HG03175 (cell line): ENCODE measurements at regions not wholly inside any gene's neighbourhood (a gene's known extent, or its start where the extent isn't known, plus 50 kb on each side); places are given as distances from the start of the nearest gene placed in this dataset.
"Not testable (repeated sequence)": the region's sequence is repeated elsewhere in the genome, so short reads cannot be mapped to it uniquely, and the experiment has no call there.

Experiments
- ATAC-seq: cut with Tn5 transposase; IDR thresholded peaks from one replicate; pipeline ENCODE4 v1.9.1; 2021; ENCODE audit warnings: mild to moderate bottlenecking, moderate library complexity; ENCODE audit not compliant: unreplicated experiment

GRCh38 chr3:181354140-181354539 lies 357.6 kb upstream of the SOX2 start:
- ATAC-seq = no peak

DNA sequence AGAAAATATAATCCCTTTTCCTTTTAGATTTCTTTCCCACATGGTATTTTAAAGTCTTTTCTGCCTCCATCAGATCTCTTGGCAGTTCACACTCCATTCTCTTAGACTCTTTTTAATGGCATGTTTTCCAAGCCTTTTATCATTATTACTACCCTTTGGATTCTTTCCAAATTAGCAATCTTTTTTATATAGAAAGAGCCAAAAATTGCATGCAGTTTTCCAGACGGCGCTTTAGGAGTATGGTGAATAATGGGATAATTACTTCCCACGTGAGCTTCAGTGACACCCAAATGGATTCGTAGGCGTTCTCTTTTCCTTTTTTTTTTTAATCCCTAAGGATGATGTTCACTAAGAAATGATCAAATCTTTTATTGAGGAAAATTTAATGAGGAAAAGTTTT lies 354.8 kb upstream of the DNAJC19 start:
- ATAC-seq = no peak

DNA sequence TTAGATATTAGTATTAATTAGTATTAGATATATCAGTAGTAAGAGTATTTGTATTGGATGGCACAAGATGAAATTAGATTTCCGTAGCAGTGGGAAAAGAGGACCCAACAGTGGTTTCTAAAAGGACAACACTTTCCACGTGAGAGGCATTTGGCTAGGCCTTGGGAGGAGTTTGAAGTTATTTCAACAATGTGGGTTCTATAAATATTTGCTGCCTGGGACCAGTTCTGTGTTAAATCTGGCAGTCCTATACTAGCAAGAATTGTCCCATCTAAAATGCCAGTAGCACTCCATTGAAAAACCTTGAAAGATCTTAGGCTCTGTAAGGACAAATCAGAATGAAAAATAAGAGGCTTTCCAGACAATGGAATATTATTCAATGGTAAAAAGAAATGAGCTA lies 347.1 kb upstream of the DNAJC19 start:
- ATAC-seq = no peak

GRCh38 chr3:181333394-181333793 lies 343.9 kb upstream of the DNAJC19 start:
- no peak for ATAC-seq

DNA sequence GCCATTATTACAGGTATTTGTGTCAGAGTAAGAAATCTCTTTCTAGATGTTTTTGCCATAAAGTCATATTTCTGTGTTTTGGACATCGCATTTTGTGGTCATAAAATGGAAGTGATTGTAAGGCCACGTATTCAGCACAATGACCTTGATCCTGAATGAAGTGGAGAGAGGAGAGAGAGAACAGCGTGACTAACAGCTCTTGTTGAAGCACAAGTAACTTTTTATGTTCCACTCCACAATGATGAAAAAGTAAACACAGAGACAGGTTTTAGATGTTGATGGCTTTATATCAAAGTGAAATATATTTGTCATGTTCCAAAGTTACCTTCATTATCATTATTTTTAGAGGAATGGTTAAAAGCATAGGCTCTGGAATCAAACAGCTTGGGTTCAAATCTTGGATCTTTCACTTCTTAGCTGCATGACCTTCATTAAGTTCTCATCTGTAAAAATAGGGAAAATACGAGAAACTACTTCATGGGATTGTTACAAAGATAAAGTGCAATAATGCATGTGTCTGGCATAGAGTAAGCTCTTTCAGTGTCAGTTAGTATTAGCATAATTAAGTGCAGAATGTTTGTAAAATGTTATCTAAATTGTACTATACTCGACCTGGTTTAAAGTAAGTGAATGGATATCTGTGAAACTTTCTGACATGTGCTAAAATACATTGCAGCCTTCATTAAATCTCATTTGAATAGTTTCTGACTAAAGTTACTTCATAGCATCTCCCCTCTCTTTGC lies 341.5 kb upstream of the DNAJC19 start:
- no peak for ATAC-seq

- ATAC-seq = no peak
Measured at GRCh38 chr3:181330257-181330656, 340.7 kb upstream of the DNAJC19 start.

GRCh38 chr3:181329024-181329423 lies 339.5 kb upstream of the DNAJC19 start:
- ATAC-seq = no peak

DNA sequence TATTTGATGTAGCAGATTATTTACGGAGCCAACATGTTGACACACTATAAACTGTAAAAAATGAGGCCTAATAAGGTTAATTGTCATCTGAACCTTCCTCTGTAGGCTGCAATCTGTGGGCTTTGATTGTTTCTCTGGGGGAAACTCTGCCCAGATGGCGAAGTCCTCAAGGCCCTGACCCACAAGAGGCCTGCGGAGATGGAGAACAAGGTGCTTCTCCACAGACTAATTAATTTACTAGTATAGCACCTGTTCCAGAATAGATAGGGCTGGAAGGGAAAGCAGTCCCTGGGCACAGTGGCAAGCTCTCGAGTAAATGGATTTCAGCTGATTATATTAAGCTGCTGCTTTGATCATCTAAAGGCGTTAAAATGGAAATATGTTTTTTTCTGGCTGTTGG lies 338.8 kb upstream of the DNAJC19 start:
- ATAC-seq = no peak

DNA sequence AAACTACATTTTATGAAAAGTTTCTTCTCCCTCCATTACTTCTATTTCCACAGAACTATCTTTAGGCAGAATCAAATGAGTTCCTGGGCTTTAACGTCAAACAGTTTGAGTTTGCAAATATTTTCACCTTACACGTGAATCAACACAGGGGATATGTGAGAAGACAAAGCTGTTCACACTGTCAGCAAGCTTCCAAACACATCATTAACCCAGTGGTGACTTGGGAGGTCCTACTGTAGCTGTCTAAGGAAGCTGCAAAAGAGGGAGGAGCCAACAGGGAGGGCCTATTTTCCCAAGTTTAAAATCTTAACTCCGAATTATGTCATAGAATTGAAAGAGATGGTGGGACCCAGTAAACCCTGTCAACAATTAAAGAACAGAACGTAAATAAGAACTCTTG lies 337.8 kb upstream of the DNAJC19 start:
- no peak for ATAC-seq

GRCh38 chr3:181326637-181327223 lies 337.2 kb upstream of the DNAJC19 start:
- peak; percentile 78 for ATAC-seq

- ATAC-seq = not testable (repeated sequence)
Measured at GRCh38 chr3:181324516-181324915, 335.0 kb upstream of the DNAJC19 start.

DNA sequence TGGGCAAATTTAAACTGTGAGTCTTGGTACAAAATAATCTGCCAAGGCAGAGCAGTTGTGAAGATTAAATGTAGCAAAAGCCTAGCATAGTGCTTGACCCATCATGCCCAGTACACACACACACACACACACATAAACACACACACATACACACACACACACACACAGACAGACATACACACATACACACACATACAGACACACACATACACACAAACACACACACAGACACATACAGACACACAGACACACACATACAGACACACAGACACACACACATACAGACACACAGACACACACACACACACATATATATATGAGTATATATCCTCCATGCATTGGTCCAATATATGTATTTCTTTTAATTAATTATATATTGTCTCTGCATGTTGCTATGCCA lies 328.8 kb upstream of the DNAJC19 start:
- ATAC-seq = no peak

DNA sequence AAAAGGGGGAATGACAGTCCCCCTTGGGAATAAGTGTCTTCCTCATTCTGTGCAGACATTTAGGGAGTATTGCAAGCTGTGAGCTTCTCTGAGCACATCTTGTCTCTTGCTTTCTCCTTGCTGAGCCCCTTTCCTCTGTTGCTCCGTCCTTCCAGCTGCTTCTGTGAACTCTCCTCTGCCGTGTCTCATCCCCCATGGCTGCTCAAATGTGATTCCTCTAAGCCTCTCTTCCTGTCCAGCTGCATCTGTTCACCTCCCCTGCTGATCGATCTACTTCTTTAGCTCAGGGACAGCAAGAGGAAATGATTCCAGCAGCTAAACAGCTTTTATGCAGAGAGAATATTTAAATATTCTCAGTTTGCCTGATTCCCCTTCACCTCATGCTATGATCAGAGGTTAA lies 328.0 kb upstream of the DNAJC19 start:
- no peak for ATAC-seq

- no peak for ATAC-seq
Measured at GRCh38 chr3:181316482-181316881, 326.9 kb upstream of the DNAJC19 start.

GRCh38 chr3:181313335-181313734 lies 323.8 kb upstream of the DNAJC19 start:
- ATAC-seq = no peak

DNA sequence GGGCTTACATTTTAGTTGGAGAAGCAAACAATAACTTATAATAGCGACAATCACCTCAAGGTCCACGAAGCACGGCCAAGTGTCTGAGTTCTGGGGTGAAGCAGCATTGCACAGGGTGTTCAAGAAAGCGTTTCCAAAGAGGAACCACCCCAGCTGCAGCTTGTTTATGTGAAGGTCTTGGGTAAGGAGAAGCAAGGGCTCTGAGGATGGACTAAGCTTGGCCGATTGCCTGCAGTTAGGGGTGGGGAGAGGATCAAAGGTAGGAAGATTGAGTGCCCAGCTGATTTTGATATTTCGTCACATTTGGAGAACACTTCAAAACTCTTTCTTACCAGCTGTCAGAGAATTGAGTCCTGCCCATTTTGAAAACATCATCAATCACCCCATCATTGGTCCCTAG lies 321.6 kb upstream of the DNAJC19 start:
- no peak for ATAC-seq

GRCh38 chr3:181302960-181303359 lies 313.4 kb upstream of the DNAJC19 start:
- ATAC-seq = no peak

- no peak for ATAC-seq
Measured at GRCh38 chr3:181300033-181300432, 310.5 kb upstream of the DNAJC19 start.

- no peak for ATAC-seq
Measured at GRCh38 chr3:181298421-181298820, 308.9 kb upstream of the DNAJC19 start.

GRCh38 chr3:181292984-181293383 lies 303.4 kb upstream of the DNAJC19 start:
- peak; percentile 95 for ATAC-seq

DNA sequence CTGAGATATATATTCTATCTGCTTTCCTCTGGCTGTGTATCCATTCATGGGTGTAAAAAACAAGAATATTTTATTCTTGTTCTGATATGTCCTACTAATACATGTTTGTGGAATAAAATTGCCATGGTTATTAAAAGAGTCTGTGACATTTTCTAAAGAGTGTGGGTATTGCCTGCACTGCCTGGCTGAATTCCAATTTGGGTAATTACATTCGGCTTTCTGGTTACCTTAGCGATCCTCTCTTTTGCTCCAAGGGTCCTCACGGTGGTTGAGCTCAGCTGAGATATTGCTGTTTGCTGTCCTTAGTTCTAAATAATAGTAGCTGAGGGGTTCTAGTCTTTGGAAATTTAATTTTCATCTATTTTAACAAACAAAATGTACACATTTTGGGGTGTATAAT lies 301.4 kb upstream of the DNAJC19 start:
- no peak for ATAC-seq

DNA sequence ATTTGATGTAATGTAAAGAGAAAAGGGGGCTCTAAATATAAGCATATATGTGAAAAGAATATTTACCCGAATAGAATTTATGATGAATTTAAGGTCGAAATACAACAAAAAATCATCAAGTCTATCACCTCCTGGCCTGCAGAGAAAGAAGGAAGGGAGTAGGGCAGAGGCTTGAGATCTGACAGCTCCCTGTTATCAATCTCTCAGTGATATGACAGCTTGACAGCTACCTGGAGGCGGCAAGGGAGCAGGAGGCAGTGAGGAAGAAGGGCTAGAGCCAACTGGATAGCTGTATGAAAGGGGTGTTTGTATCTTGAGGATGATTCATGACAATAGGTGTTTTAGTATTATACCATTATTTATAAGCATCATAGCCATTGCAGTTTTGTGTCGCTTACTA lies 299.8 kb upstream of the DNAJC19 start:
- no peak for ATAC-seq

- ATAC-seq = no peak
Measured at GRCh38 chr3:181288145-181288544, 298.6 kb upstream of the DNAJC19 start.
